ENCODE measurements at regions not wholly inside any gene's neighbourhood (a gene's known extent, or its start where the extent isn't known, plus 50 kb on each side); places are given as distances from the start of the nearest gene placed in this dataset.

GRCh38 chr2:155382776-155383175 is 684.3 kb downstream of the KCNJ3 start:
- TF ChIP-seq TAF1 (IDR thresholded peaks at IDR 0.05; ENCODE audit: control insufficient read depth, extremely low read depth, insufficient read depth, low read length, severe bottlenecking), result no peak
- TF ChIP-seq SMARCB1 (IDR thresholded peaks at IDR 0.05; ENCODE audit: insufficient read length, low read depth), result no peak
- TF ChIP-seq NRF1 (conservative IDR thresholded peaks at IDR 0.05 in 1 of 2, IDR thresholded peaks at IDR 0.05 in 1 of 2), result no peak
- TF ChIP-seq RFX5 (IDR thresholded peaks at IDR 0.05; ENCODE audit: low read depth, low read length), result no peak
- TF ChIP-seq ARID1B (IDR thresholded peaks at IDR 0.05), result no peak
- TF ChIP-seq JUN (IDR thresholded peaks at IDR 0.05; ENCODE audit: borderline replicate concordance, low read depth, low read length), result no peak
- no peak for TF ChIP-seq JUN (CRISPR knock-in tag; IDR thresholded peaks at IDR 0.05; ENCODE audit: borderline replicate concordance)
- no peak for TF ChIP-seq XRCC4 (IDR thresholded peaks at IDR 0.05; ENCODE audit: extremely low read depth, insufficient read depth, insufficient read length)
- TF ChIP-seq CTCF (IDR thresholded peaks at IDR 0.05 in 2 of 3, conservative IDR thresholded peaks at IDR 0.05 in 1 of 3; ENCODE audit: insufficient read depth in 2 of 3, low read depth in 1 of 3, low read length in 3 of 3), result no peak
- TF ChIP-seq SREBF2 (CRISPR knock-in tag; IDR thresholded peaks at IDR 0.05), result no peak
- no peak for TF ChIP-seq TBL1XR1 (IDR thresholded peaks at IDR 0.05; ENCODE audit: low read length in 2 of 2)
- TF ChIP-seq, protein P1, sequence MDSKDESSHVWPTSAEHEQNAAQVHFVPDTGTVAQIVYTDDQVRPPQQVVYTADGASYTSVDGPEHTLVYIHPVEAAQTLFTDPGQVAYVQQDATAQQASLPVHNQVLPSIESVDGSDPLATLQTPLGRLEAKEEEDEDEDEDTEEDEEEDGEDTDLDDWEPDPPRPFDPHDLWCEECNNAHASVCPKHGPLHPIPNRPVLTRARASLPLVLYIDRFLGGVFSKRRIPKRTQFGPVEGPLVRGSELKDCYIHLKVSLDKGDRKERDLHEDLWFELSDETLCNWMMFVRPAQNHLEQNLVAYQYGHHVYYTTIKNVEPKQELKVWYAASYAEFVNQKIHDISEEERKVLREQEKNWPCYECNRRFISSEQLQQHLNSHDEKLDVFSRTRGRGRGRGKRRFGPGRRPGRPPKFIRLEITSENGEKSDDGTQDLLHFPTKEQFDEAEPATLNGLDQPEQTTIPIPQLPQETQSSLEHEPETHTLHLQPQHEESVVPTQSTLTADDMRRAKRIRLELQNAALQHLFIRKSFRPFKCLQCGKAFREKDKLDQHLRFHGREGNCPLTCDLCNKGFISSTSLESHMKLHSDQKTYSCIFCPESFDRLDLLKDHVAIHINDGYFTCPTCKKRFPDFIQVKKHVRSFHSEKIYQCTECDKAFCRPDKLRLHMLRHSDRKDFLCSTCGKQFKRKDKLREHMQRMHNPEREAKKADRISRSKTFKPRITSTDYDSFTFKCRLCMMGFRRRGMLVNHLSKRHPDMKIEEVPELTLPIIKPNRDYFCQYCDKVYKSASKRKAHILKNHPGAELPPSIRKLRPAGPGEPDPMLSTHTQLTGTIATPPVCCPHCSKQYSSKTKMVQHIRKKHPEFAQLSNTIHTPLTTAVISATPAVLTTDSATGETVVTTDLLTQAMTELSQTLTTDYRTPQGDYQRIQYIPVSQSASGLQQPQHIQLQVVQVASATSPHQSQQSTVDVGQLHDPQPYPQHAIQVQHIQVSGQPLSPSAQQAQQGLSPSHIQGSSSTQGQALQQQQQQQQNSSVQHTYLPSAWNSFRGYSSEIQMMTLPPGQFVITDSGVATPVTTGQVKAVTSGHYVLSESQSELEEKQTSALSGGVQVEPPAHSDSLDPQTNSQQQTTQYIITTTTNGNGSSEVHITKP (IDR thresholded peaks at IDR 0.05; ENCODE audit: partially characterized antibody), result no peak
- TF ChIP-seq RFX7 (CRISPR knock-in tag; IDR thresholded peaks at IDR 0.05), result no peak
- TF ChIP-seq, protein P2, sequence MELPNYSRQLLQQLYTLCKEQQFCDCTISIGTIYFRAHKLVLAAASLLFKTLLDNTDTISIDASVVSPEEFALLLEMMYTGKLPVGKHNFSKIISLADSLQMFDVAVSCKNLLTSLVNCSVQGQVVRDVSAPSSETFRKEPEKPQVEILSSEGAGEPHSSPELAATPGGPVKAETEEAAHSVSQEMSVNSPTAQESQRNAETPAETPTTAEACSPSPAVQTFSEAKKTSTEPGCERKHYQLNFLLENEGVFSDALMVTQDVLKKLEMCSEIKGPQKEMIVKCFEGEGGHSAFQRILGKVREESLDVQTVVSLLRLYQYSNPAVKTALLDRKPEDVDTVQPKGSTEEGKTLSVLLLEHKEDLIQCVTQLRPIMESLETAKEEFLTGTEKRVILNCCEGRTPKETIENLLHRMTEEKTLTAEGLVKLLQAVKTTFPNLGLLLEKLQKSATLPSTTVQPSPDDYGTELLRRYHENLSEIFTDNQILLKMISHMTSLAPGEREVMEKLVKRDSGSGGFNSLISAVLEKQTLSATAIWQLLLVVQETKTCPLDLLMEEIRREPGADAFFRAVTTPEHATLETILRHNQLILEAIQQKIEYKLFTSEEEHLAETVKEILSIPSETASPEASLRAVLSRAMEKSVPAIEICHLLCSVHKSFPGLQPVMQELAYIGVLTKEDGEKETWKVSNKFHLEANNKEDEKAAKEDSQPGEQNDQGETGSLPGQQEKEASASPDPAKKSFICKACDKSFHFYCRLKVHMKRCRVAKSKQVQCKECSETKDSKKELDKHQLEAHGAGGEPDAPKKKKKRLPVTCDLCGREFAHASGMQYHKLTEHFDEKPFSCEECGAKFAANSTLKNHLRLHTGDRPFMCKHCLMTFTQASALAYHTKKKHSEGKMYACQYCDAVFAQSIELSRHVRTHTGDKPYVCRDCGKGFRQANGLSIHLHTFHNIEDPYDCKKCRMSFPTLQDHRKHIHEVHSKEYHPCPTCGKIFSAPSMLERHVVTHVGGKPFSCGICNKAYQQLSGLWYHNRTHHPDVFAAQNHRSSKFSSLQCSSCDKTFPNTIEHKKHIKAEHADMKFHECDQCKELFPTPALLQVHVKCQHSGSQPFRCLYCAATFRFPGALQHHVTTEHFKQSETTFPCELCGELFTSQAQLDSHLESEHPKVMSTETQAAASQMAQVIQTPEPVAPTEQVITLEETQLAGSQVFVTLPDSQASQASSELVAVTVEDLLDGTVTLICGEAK (IDR thresholded peaks at IDR 0.05), result no peak
- TF ChIP-seq, protein P2 (CRISPR knock-in tag; IDR thresholded peaks at IDR 0.05), result no peak
- TF ChIP-seq MITF (IDR thresholded peaks at IDR 0.05), result no peak

Measured in K562 (cell line).